SK-N-SH (cell line): ENCODE measurements at regions not wholly inside any gene's neighbourhood (a gene's known extent, or its start where the extent isn't known, plus 50 kb on each side); places are given as distances from the start of the nearest gene placed in this dataset.

Source experiments
- CTCF ChIA-PET: fragments of 300-600, 350-600 bp; formaldehyde crosslinking; extraction: SDS; loops from one replicate; lab custom pipeline; 2021; lab: Yijun Ruan, JAX
- POLR2A ChIA-PET: fragments of 350-600 bp; sonication (Branson Sonifier 250); formaldehyde crosslinking; extraction: SDS; loops from one replicate; lab custom pipeline; 2020; ENCODE audit warnings: antibody characterized with exemption, inconsistent platforms; lab: Yijun Ruan, JAX
- DNase-seq: peaks from one replicate; pipeline ENCODE4 v3.0.0; 2012
- H2AFZ ChIP-seq: fragments of 200-600 bp; sonication (generic); 2 replicates; pipeline ENCODE4 v1.8.1; 2016; ENCODE audit warnings: antibody characterized with exemption, mild to moderate bottlenecking, low read depth
- H3F3A ChIP-seq: fragments of 200-600 bp; sonication (generic); replicated peaks from 2 replicates; pipeline ENCODE3; 2016; ENCODE audit warnings: antibody characterized with exemption, mild to moderate bottlenecking; ENCODE audit not compliant: insufficient read depth
- H3K27ac ChIP-seq, 2 experiments: fragments of 200-500 bp in 1 of 2; fragments of 200-600 bp in 1 of 2; sonication (Bioruptor generic) in 1 of 2; sonication (generic), shearing (Covaris generic) in 1 of 2; 2 replicates each; pipeline versions ENCODE4 v1.5.1 to v1.6.1; 2014 to 2016; ENCODE audit warnings: low read depth in 2 of 2, inconsistent platforms in 1 of 2, low read length in 1 of 2, mild to moderate bottlenecking in 1 of 2, mixed read lengths in 1 of 2
- H3K27me3 ChIP-seq: fragments of 200-600 bp; sonication (generic), shearing (Covaris generic); 2 replicates; pipeline ENCODE4 v1.6.1; 2016; ENCODE audit warnings: mixed run types; ENCODE audit not compliant: insufficient read depth
- H3K36me3 ChIP-seq, 2 experiments: fragments of 200-500 bp in 1 of 2; fragments of 200-600 bp in 1 of 2; sonication (Bioruptor generic) in 1 of 2; sonication (generic) in 1 of 2; replicated peaks in 1 of 2; 2 replicates each; pipeline versions ENCODE3 to v1.5.1; 2014 to 2016; ENCODE audit warnings: low read length in 1 of 2, mild to moderate bottlenecking in 1 of 2; ENCODE audit not compliant: insufficient read depth in 2 of 2, control insufficient read depth in 1 of 2
- H3K4me1 ChIP-seq, 2 experiments: fragments of 200-500 bp in 1 of 2; fragments of 200-600 bp in 1 of 2; sonication (Bioruptor generic) in 1 of 2; sonication (generic), shearing (Covaris generic) in 1 of 2; 2 replicates each; pipeline versions ENCODE4 v1.5.1 to v1.6.1; 2014 to 2016; ENCODE audit warnings: low read depth in 1 of 2, low read length in 1 of 2, mixed run types in 1 of 2; ENCODE audit not compliant: insufficient read depth in 2 of 2, control insufficient read depth in 1 of 2
- H3K4me2 ChIP-seq: fragments of 200-600 bp; sonication (generic), shearing (Covaris generic); 2 replicates; pipeline ENCODE4 v1.6.1; 2017; ENCODE audit warnings: mixed run types
- H3K4me3 ChIP-seq, 2 experiments: fragments of 200-500 bp in 1 of 2; fragments of 200-600 bp in 1 of 2; sonication (Bioruptor generic) in 1 of 2; sonication (generic), shearing (Covaris generic) in 1 of 2; 2 replicates each; pipeline versions ENCODE4 v1.5.1 to v1.8.1; 2014 to 2016; ENCODE audit warnings: low read depth in 2 of 2, inconsistent platforms in 1 of 2, low read length in 1 of 2, mild to moderate bottlenecking in 1 of 2, mixed read lengths in 1 of 2, moderate library complexity in 1 of 2
- H3K79me2 ChIP-seq: fragments of 200-600 bp; sonication (generic); 2 replicates; pipeline ENCODE4 v1.8.1; 2017; ENCODE audit warnings: mild to moderate bottlenecking; ENCODE audit not compliant: insufficient read depth
- H3K9ac ChIP-seq: fragments of 200-600 bp; sonication (generic); 2 replicates; pipeline ENCODE4 v1.6.1; 2017; ENCODE audit warnings: mixed run types
- H3K9me2 ChIP-seq: fragments of 200-600 bp; sonication (generic); 2 replicates; pipeline ENCODE4 v1.6.1; 2017; ENCODE audit warnings: mixed run types
- H3K9me3 ChIP-seq: fragments of 200-600 bp; sonication (generic); 2 replicates; pipeline ENCODE4 v1.6.1; 2017; ENCODE audit warnings: mixed run types, mild to moderate bottlenecking, moderate library complexity
- H4K20me1 ChIP-seq: fragments of 200-600 bp; sonication (generic); 2 replicates; pipeline ENCODE4 v1.6.1; 2017; ENCODE audit warnings: mild to moderate bottlenecking, mixed run types; ENCODE audit not compliant: insufficient read depth
- EZH2phosphoT487 ChIP-seq: fragments of 200-600 bp; sonication (generic); IDR thresholded peaks from 2 replicates; pipeline ENCODE4 v1.6.1; 2017; ENCODE audit warnings: low read depth, mixed run types, mild to moderate bottlenecking, antibody characterized with exemption, moderate library complexity, borderline replicate concordance
- GATA2 ChIP-seq: sonication (generic); formaldehyde crosslinking; IDR thresholded peaks from 2 replicates; pipeline ENCODE4 v1.5.0; 2020; ENCODE audit warnings: mild to moderate bottlenecking, missing genetic modification reagents
- MEF2A ChIP-seq: IDR thresholded peaks from 2 replicates; pipeline ENCODE4 v1.4.0; 2012; ENCODE audit warnings: low read depth, borderline replicate concordance
- MXI1 ChIP-seq: IDR thresholded peaks from 2 replicates; pipeline ENCODE4 v1.6.1; 2012; ENCODE audit warnings: mild to moderate bottlenecking, low read depth, low read length, improper control_type of control experiment
- NRF1 ChIP-seq: IDR thresholded peaks from 2 replicates; pipeline ENCODE4 v1.6.1; 2012; ENCODE audit warnings: low read depth, mild to moderate bottlenecking, low read length
- POLR2AphosphoS5 ChIP-seq: IDR thresholded peaks from 2 replicates; pipeline ENCODE4 v1.6.1; 2012; ENCODE audit warnings: low read depth, low read length
- RFX5 ChIP-seq: IDR thresholded peaks from 2 replicates; pipeline ENCODE4 v1.6.1; 2012; ENCODE audit warnings: mild to moderate bottlenecking, improper control_type of control experiment, low read length
- SIN3A ChIP-seq: IDR thresholded peaks from 2 replicates; pipeline ENCODE4 v1.6.1; 2012; ENCODE audit warnings: low read depth, mild to moderate bottlenecking, low read length, moderate library complexity, borderline replicate concordance
- WGBS: methylation state at CpG from one replicate; pipeline ENCODE4 v1.1.6; 2017; ENCODE audit warnings: low lambda C conversion rate; 5-methylcytosine and 5-hydroxymethylcytosine counted together
- TF ChIP-seq, protein P1 (sequence below): fragments of 150-350 bp; IDR thresholded peaks from 2 replicates; pipeline ENCODE4 v1.6.1; 2016; ENCODE audit warnings: mild to moderate bottlenecking, low read depth, low read length
- TF ChIP-seq, protein P2 (sequence below): fragments of 150-350 bp; IDR thresholded peaks from 2 replicates; pipeline ENCODE4 v1.6.1; 2017; ENCODE audit warnings: antibody characterized with exemption, low read length, low read depth, borderline replicate concordance
- TF ChIP-seq, protein P3 (sequence below): IDR thresholded peaks from 2 replicates; pipeline ENCODE4 v1.4.0; 2012; ENCODE audit warnings: low read depth, borderline replicate concordance
- TF ChIP-seq, protein P4 (sequence below): fragments of 200-600 bp; sonication (generic); IDR thresholded peaks from 2 replicates; pipeline ENCODE4 v1.6.1; 2017; ENCODE audit warnings: antibody characterized with exemption, mild to moderate bottlenecking, moderate library complexity
- TF ChIP-seq, protein P5 (sequence below): IDR thresholded peaks from 2 replicates; pipeline ENCODE4 v1.4.0; 2012; ENCODE audit warnings: low read depth, borderline replicate concordance

DNA sequence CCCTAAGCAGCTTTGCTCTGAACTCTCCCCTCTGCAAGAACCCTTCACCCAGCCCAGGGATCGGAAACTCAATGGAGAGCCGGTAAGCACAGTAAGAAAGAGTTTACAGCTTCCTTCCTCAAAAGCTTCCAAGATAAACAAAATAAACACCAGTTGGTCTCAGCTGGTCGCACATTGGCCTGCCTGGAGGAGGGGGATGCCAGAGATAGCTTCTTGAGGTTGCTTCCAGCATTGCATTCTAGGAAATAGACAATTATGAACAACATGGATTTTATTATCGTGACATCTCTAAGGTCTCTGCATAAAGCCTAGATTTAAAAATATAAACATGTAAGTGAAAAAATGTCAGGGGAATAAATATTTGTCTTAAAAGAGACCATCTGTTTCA lies 141.5 kb upstream of the PKDCC start:
- Histone ChIP-seq H4K20me1 (no peaks in the 10 kb centered on the region), H3K9ac (no peak overlapping the region), H3K4me3 (no peak overlapping the region), H3K4me1 (peaks cover 3 to 10% of the 10 kb centered on the region in 2 experiments; a peak in 1 of 4 replicates), H3F3A (no peaks in the 10 kb centered on the region), H3K79me2 (no peaks in the 10 kb centered on the region), H3K36me3 (no peaks in the 10 kb centered on the region), H3K27ac (peak overlapping the region in 1 of 2 experiments; percentile 12; a peak in 1 of 4 replicates), H2AFZ (no peak overlapping the region), H3K4me2 (no peak overlapping the region), H3K9me3 (no peaks in the 10 kb centered on the region), H3K27me3 (peaks cover 9% of the 10 kb centered on the region; the same call in 1 of the 2 replicates)
- ChIA-PET CTCF (interaction anchor here (0.7 to 1.6 kb wide), 8 partner anchors 9 to 180 kb away, joined by 3 to 7 read pairs (median 4); no protein-coding TSS in a partner anchor), POLR2A (interaction anchor here (1.2 kb wide), 1 partner anchor 140 kb away, joined by 5 read pairs; no protein-coding TSS in a partner anchor)
- WGBS = 61% methylated on average over 4 of the region's 4 CpGs
- DNase-seq = no peak
- TF ChIP-seq, protein P1, sequence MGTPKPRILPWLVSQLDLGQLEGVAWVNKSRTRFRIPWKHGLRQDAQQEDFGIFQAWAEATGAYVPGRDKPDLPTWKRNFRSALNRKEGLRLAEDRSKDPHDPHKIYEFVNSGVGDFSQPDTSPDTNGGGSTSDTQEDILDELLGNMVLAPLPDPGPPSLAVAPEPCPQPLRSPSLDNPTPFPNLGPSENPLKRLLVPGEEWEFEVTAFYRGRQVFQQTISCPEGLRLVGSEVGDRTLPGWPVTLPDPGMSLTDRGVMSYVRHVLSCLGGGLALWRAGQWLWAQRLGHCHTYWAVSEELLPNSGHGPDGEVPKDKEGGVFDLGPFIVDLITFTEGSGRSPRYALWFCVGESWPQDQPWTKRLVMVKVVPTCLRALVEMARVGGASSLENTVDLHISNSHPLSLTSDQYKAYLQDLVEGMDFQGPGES = no peak
- TF ChIP-seq, protein P2, sequence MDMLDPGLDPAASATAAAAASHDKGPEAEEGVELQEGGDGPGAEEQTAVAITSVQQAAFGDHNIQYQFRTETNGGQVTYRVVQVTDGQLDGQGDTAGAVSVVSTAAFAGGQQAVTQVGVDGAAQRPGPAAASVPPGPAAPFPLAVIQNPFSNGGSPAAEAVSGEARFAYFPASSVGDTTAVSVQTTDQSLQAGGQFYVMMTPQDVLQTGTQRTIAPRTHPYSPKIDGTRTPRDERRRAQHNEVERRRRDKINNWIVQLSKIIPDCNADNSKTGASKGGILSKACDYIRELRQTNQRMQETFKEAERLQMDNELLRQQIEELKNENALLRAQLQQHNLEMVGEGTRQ = no peak
- TF ChIP-seq SIN3A (no peak), MEF2A (no peak), EZH2phosphoT487 (no peak), POLR2AphosphoS5 (no peak), NRF1 (no peak), RFX5 (no peak), GATA2 (no peak), MXI1 (no peak)
- TF ChIP-seq, protein P3, sequence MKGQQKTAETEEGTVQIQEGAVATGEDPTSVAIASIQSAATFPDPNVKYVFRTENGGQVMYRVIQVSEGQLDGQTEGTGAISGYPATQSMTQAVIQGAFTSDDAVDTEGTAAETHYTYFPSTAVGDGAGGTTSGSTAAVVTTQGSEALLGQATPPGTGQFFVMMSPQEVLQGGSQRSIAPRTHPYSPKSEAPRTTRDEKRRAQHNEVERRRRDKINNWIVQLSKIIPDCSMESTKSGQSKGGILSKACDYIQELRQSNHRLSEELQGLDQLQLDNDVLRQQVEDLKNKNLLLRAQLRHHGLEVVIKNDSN = no peak
- TF ChIP-seq, protein P4, sequence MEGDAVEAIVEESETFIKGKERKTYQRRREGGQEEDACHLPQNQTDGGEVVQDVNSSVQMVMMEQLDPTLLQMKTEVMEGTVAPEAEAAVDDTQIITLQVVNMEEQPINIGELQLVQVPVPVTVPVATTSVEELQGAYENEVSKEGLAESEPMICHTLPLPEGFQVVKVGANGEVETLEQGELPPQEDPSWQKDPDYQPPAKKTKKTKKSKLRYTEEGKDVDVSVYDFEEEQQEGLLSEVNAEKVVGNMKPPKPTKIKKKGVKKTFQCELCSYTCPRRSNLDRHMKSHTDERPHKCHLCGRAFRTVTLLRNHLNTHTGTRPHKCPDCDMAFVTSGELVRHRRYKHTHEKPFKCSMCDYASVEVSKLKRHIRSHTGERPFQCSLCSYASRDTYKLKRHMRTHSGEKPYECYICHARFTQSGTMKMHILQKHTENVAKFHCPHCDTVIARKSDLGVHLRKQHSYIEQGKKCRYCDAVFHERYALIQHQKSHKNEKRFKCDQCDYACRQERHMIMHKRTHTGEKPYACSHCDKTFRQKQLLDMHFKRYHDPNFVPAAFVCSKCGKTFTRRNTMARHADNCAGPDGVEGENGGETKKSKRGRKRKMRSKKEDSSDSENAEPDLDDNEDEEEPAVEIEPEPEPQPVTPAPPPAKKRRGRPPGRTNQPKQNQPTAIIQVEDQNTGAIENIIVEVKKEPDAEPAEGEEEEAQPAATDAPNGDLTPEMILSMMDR = no peak
- TF ChIP-seq, protein P5, sequence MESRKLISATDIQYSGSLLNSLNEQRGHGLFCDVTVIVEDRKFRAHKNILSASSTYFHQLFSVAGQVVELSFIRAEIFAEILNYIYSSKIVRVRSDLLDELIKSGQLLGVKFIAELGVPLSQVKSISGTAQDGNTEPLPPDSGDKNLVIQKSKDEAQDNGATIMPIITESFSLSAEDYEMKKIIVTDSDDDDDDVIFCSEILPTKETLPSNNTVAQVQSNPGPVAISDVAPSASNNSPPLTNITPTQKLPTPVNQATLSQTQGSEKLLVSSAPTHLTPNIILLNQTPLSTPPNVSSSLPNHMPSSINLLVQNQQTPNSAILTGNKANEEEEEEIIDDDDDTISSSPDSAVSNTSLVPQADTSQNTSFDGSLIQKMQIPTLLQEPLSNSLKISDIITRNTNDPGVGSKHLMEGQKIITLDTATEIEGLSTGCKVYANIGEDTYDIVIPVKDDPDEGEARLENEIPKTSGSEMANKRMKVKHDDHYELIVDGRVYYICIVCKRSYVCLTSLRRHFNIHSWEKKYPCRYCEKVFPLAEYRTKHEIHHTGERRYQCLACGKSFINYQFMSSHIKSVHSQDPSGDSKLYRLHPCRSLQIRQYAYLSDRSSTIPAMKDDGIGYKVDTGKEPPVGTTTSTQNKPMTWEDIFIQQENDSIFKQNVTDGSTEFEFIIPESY = no peak
- TF ChIP-seq, all 33 proteins: peak for 0
- H3K9me2 ChIP-seq = no peaks in the 10 kb centered on the region
